Uterus (tissue), 3 donors: ENCODE measurements at regions not wholly inside any gene's neighbourhood (a gene's known extent, or its start where the extent isn't known, plus 50 kb on each side); places are given as distances from the start of the nearest gene placed in this dataset.

Experiments used
- DNase-seq, 2 donors: peaks; one replicate each; pipeline ENCODE4 v3.0.0-alpha.2; 2019 to 2020
- H3K27ac ChIP-seq, 2 donors: fragments of 200-600 bp; sonication (generic); 1 replicate in 1 of 2; 2 replicates in 1 of 2; pipeline ENCODE4 v1.5.1; 2016 to 2018
- H3K27me3 ChIP-seq, 2 donors: fragments of 200-600 bp; sonication (generic); one replicate each; pipeline ENCODE4 v1.5.1; 2018 to 2019; ENCODE audit warnings: control low read depth in 1 of 2
- H3K36me3 ChIP-seq, 2 donors: fragments of 200-600 bp; sonication (generic); one replicate each; pipeline ENCODE4 v1.5.1; 2019; ENCODE audit warnings: control low read depth in 1 of 2
- H3K4me1 ChIP-seq, 2 donors: fragments of 200-600 bp; sonication (generic); one replicate each; pipeline ENCODE4 v1.5.1; 2018 to 2019; ENCODE audit warnings: control low read depth in 1 of 2
- H3K4me3 ChIP-seq, 2 donors: fragments of 200-600 bp; sonication (generic); 1 replicate in 1 of 2; 2 replicates in 1 of 2; pipeline ENCODE4 v1.5.1; 2018 to 2019; ENCODE audit warnings: mild to moderate bottlenecking in 1 of 2
- H3K9me3 ChIP-seq, 2 donors: fragments of 200-600 bp; sonication (generic); one replicate each; pipeline ENCODE4 v1.5.1; 2019; ENCODE audit warnings: control low read depth in 1 of 2
- CTCF ChIP-seq, 4 experiments: fragments of 200-600 bp in 2 of 4; fragments of 450-650 bp in 2 of 4; sonication (generic) in 2 of 4; IDR thresholded peaks; one replicate each; pipeline ENCODE4 v1.5.1; 2016 to 2019; ENCODE audit warnings: antibody characterized with exemption in 4 of 4, mild to moderate bottlenecking in 2 of 4, moderate library complexity in 1 of 4
- POLR2A ChIP-seq, 2 donors: fragments of 450-650 bp; IDR thresholded peaks; one replicate each; pipeline ENCODE4 v1.6.1; 2016; ENCODE audit warnings: antibody characterized with exemption in 2 of 2, mild to moderate bottlenecking in 1 of 2, moderate library complexity in 1 of 2
- intact Hi-C: fragments of 100-400 bp; cut with DNase I; formaldehyde crosslinking; loops from one replicate; pipeline ENCODE4 v1.15.1; 2023; ENCODE audit warnings: low total_unique reads
- donor health status: DM: yes; HTN: yes; CAD: no.

- TF ChIP-seq CTCF (IDR thresholded peaks at IDR 0.05) = no peak
- no peak for TF ChIP-seq POLR2A (IDR thresholded peaks at IDR 0.05)
- intact Hi-C loops = no loop called here
- no peaks in the 10 kb centered on the region for H3K36me3 ChIP-seq
- no peaks in the 10 kb centered on the region for H3K9me3 ChIP-seq
- no peak for DNase-seq
- H3K4me3 ChIP-seq = no peak overlapping the region
- H3K4me1 ChIP-seq = no peaks in the 10 kb centered on the region
- no peaks in the 10 kb centered on the region for H3K27me3 ChIP-seq
- no peak overlapping the region for H3K27ac ChIP-seq
Measured at GRCh38 chr4:23959396-23960148, 69.7 kb upstream of the PPARGC1A start.

- Histone ChIP-seq H3K9me3 (no peaks in the 10 kb centered on the region), H3K27me3 (no peaks in the 10 kb centered on the region), H3K4me3 (no peak overlapping the region), H3K27ac (no peak overlapping the region), H3K36me3 (no peaks in the 10 kb centered on the region), H3K4me1 (no peaks in the 10 kb centered on the region)
- no peak for TF ChIP-seq CTCF (IDR thresholded peaks at IDR 0.05)
- no peak for TF ChIP-seq POLR2A (IDR thresholded peaks at IDR 0.05)
- no peak for DNase-seq
- intact Hi-C loops = no loop called here
Measured at GRCh38 chr4:23958749-23959148, 68.9 kb upstream of the PPARGC1A start.

- Histone ChIP-seq H3K36me3 (no peaks in the 10 kb centered on the region), H3K27ac (no peak overlapping the region), H3K27me3 (no peaks in the 10 kb centered on the region), H3K9me3 (no peaks in the 10 kb centered on the region), H3K4me1 (no peaks in the 10 kb centered on the region), H3K4me3 (no peak overlapping the region)
- TF ChIP-seq CTCF (IDR thresholded peaks at IDR 0.05) (no peak), POLR2A (IDR thresholded peaks at IDR 0.05) (no peak)
- intact Hi-C loops = no loop called here
- DNase-seq = no peak
Measured at GRCh38 chr4:23957465-23957864, 67.6 kb upstream of the PPARGC1A start.

GRCh38 chr4:23956601-23957364 lies 66.9 kb upstream of the PPARGC1A start:
- intact Hi-C loops = no loop called here
- no peaks in the 10 kb centered on the region for H3K9me3 ChIP-seq
- no peaks in the 10 kb centered on the region for H3K4me1 ChIP-seq
- no peak for TF ChIP-seq POLR2A (IDR thresholded peaks at IDR 0.05)
- TF ChIP-seq CTCF (IDR thresholded peaks at IDR 0.05) = no peak
- H3K27ac ChIP-seq = no peak overlapping the region
- no peak for DNase-seq
- no peaks in the 10 kb centered on the region for H3K36me3 ChIP-seq
- H3K27me3 ChIP-seq = no peaks in the 10 kb centered on the region
- no peak overlapping the region for H3K4me3 ChIP-seq

GRCh38 chr4:23952258-23952657 lies 62.4 kb upstream of the PPARGC1A start:
- intact Hi-C loops = no loop called here
- H3K27me3 ChIP-seq = no peaks in the 10 kb centered on the region
- DNase-seq = no peak
- no peaks in the 10 kb centered on the region for H3K9me3 ChIP-seq
- no peak overlapping the region for H3K27ac ChIP-seq
- no peaks in the 10 kb centered on the region for H3K4me1 ChIP-seq
- no peak overlapping the region for H3K4me3 ChIP-seq
- TF ChIP-seq CTCF (IDR thresholded peaks at IDR 0.05) (no peak), POLR2A (IDR thresholded peaks at IDR 0.05) (no peak)
- no peaks in the 10 kb centered on the region for H3K36me3 ChIP-seq
